Suprapubic skin (tissue), 3 donors: ENCODE measurements at regions not wholly inside any gene's neighbourhood (a gene's known extent, or its start where the extent isn't known, plus 50 kb on each side); places are given as distances from the start of the nearest gene placed in this dataset.

Experiments
- POLR2AphosphoS5 ChIP-seq, 3 donors: sonication (generic); formaldehyde crosslinking; IDR thresholded peaks; one replicate each; pipeline ENCODE4 v1.6.1; 2017; ENCODE audit warnings: antibody characterized with exemption in 3 of 3
- TF ChIP-seq, protein P1 (sequence below), 2 donors: fragments of 200-600 bp in 1 of 2; fragments of 450-650 bp in 1 of 2; sonication (generic) in 1 of 2; IDR thresholded peaks; one replicate each; pipeline ENCODE4 v1.5.1; 2016 to 2019; ENCODE audit warnings: antibody characterized with exemption in 2 of 2, mild to moderate bottlenecking in 1 of 2, moderate library complexity in 1 of 2

- TF ChIP-seq, protein P1, sequence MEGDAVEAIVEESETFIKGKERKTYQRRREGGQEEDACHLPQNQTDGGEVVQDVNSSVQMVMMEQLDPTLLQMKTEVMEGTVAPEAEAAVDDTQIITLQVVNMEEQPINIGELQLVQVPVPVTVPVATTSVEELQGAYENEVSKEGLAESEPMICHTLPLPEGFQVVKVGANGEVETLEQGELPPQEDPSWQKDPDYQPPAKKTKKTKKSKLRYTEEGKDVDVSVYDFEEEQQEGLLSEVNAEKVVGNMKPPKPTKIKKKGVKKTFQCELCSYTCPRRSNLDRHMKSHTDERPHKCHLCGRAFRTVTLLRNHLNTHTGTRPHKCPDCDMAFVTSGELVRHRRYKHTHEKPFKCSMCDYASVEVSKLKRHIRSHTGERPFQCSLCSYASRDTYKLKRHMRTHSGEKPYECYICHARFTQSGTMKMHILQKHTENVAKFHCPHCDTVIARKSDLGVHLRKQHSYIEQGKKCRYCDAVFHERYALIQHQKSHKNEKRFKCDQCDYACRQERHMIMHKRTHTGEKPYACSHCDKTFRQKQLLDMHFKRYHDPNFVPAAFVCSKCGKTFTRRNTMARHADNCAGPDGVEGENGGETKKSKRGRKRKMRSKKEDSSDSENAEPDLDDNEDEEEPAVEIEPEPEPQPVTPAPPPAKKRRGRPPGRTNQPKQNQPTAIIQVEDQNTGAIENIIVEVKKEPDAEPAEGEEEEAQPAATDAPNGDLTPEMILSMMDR (IDR thresholded peaks at IDR 0.05) = no peak
- TF ChIP-seq POLR2AphosphoS5 (IDR thresholded peaks at IDR 0.05) = no peak
These were observed 194.0 kb upstream of the SAMSN1 start for GRCh38 chr21:14740116-14740515.
